HPDE6-E6E7 (cell line): ENCODE measurements at regions not wholly inside any gene's neighbourhood (a gene's known extent, or its start where the extent isn't known, plus 50 kb on each side); places are given as distances from the start of the nearest gene placed in this dataset.
A peak's percentile ranks its signal among the peaks of the same experiment; 100 is the strongest.

Source experiments
- DNase-seq: peaks from one replicate; pipeline ENCODE4 v3.0.0; 2011; ENCODE audit warnings: missing footprints; ENCODE audit errors: extremely low spot score

DNA sequence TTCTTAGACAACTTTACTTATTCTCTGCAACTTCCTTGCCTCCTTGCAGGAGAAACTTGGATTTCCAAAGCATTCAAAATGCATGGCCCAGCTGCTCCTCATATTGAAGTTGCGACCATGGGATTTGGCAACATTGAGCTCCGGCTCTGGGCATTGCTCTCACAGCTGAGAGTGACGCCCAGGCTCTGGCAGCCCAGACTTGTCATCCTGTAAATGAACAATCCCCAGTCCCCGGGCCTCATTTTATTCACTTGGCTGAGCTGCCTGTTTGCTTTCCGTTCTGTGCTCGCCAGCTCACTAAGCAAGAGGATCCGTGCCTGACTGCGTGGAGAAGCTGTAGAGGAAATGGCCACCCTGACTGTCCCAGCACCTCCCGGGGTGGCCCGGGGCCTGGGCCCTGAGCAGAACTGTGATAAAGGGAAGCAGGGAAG lies 119.5 kb upstream of the CD93 start:
- no peak for DNase-seq

GRCh38 chr20:23205211-23205610 lies 119.1 kb upstream of the CD93 start:
- no peak for DNase-seq

DNA sequence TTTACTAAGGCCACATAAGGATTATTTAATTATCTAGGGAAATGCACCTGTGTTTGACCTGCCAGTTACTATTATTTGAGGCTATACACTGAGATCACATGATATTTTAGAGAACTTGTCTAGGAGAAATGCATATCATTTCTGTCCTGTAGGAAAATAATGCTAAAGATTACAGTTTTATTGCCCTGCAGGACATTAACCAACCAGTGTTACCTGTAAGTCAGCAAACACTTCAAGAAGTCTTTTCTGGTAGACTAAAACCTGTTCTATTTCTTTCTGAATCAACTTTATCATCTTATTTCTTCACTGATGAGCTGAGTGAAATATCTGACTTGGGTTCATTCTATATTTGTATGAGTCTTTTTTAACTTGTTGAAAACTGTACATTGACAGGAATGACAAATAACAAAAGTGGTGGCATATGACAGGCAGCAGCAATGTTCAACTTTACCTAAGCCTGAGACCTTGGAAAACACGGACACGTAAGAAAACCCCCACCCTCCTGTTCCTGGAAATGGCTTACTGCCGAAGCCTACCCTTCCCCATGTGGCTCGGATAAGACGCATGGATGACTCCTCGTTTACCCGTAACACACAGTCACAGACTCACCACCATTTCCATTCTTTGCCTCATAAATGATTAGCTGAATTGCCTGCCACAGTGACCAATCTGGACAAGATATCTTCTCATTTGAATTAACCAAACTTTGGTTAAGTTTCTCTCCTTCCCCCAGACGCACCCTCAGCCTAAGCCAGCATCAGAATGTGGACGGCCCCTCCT lies 118.0 kb upstream of the CD93 start:
- no peak for DNase-seq

DNA sequence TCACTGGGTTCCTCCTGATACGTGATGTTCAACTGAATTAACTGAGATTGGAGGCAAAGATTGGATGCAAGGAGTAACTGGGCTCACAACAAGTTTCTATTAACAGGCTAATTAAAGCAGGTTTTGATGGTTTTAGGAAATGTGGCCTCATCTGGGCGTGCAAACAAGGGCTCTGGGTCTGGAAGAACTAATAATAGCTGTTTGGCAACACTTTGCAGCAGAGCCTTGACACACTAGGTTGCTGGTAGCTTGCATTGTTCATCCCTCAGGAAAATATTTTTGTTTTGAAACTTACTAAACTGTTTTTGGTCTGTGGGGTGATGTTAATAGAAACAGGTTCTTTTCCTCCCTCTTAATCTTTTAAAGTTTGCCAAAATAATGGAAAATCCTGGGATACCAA lies 117.2 kb upstream of the CD93 start:
- no peak for DNase-seq

- no peak for DNase-seq
Measured at GRCh38 chr20:23201658-23202057, 115.5 kb upstream of the CD93 start.

DNA sequence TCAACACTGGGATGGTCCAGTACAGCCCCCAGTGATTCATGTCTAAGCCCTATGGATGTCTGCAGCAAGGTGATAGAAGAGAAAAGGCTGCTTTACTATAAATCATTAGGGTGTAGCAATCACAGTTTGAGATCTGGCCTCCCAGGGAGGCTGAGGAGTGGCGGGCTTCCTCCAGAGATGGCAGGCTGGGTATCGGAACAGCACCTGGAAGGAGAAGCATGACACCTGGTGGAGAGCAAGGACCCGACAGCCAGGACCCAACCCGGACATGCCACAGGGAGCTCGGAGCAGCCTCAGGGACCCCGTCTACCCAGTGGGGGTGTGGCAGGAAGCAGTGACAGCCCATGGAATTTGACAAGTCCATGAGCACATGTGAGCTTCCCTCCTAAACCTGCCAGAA lies 114.8 kb upstream of the CD93 start:
- peak; percentile 94 for DNase-seq

- DNase-seq: no peak
Measured at GRCh38 chr20:23200413-23200812, 114.3 kb upstream of the CD93 start.

DNA sequence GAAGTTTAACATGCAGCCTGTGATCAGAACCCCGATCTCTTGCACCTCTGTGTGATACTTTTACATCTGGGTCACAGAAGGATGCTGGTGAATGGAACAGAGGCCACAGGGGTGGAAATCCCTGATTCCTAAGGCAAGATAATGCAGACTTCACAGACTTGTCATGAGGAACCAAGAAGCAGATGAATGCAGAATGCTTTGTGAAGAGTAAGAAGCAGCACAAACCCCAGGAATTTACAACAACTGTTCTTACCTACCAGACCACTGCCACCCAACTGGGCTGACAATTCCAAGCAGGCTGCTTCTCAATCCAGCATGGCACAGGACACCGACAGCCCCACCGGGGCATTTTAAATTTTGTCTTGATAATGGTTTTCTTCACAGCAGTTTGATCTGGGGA lies 113.2 kb upstream of the CD93 start:
- DNase-seq: no peak

GRCh38 chr20:23198815-23199214 lies 112.7 kb upstream of the CD93 start:
- no peak for DNase-seq

- no peak for DNase-seq
Measured at GRCh38 chr20:23197836-23198235, 111.7 kb upstream of the CD93 start.

DNA sequence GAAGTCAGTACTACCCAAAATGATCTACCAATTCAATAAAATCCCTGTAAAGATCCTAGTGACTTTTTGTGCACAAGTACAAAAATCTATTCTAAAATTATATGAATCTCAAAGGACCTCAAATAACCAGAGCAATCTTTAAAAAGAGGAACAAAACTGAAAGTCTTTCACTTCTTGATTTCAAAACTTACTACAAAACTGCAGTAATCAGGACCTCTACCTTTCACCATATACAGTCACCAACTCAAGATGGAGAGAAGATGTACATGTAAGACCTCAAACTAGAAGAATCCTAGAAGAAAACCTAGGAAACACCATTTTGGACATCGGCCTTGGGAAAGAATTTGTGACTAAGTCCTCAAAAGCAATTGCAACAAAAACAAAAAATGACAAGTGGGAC lies 109.5 kb upstream of the CD93 start:
- no peak for DNase-seq

GRCh38 chr20:23193801-23194384 lies 107.8 kb upstream of the CD93 start:
- no peak for DNase-seq

DNA sequence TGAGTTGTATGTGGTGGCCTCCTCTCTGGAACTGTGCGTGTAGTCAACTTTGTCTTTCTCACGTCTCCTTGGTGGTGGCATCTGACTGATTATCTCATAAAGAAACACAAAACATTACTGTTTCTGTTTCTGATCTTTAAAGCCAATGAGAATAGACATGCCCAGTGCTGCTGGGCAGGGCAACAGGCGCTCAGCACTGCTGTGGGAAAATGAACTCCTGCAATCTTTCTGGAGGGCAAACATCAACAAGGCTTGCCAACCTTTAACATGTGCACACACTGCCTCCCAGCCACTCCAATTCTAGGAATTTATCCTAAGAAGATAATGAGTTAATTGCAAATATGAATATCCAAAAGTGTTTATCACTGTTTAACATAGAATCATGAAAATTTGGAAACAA lies 106.3 kb upstream of the CD93 start:
- no peak for DNase-seq

GRCh38 chr20:23190557-23190956 lies 104.4 kb upstream of the CD93 start:
- DNase-seq: no peak

GRCh38 chr20:23189854-23190253 lies 103.7 kb upstream of the CD93 start:
- no peak for DNase-seq

- no peak for DNase-seq
Measured at GRCh38 chr20:23189341-23189740, 103.2 kb upstream of the CD93 start.

GRCh38 chr20:23188377-23189169 lies 102.4 kb upstream of the CD93 start:
- DNase-seq: no peak

GRCh38 chr20:23187751-23188150 lies 101.6 kb upstream of the CD93 start:
- no peak for DNase-seq

- no peak for DNase-seq
Measured at GRCh38 chr20:23186808-23187207, 100.7 kb upstream of the CD93 start.

DNA sequence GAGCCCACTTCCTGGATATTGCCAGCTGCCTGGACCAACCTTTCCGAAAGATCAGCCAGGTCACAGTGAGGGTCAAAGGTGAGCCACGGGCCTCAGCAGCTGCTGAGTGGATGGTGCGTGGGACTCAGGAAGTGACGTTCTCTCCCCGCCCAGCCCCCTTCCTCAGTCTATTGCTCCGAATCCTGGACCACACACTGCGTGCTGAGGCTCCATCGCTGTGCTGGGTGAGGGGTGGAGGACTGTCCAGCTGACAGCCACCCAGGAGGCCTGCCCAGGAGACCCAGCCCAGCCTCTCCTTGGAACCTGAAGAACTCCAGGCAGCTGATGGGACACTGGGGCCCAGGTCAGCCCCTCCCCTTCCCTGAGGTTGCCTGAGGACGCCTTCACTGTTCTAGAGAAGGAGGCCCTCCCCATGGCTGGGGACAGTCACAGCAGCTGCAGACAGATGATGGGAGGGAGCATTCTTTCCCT lies 94.4 kb upstream of the CD93 start:
- DNase-seq: no peak

DNA sequence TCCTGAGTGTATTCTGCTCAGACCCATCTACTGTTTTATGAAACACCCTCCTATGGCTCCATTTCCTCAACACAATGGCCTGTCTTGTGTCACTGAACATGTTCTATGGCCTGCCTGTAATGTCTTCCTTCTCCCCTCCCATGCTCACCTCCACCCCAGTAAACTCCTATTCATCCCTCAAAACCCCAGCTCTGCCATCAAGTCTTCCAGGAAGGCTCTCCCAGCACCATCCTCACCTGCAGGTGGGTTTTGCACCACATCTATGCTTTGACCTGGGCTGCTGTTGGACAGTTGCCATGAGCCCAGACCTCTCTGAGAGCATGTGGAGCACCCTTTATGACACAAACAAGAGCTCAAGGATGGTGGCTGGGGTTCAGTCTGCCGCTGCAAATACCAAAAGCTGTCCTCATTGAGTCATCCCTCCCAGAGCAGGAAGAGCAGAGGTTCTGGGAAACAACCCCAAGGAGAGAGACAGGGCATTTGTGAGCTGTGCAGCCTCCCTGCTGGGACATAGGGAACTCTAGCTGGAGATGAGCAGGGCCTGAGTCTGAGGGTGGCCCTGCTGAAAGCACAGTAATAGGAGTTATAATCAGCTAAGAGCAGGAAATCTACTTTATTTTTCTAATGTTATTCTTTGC lies 93.8 kb upstream of the CD93 start:
- no peak for DNase-seq

DNA sequence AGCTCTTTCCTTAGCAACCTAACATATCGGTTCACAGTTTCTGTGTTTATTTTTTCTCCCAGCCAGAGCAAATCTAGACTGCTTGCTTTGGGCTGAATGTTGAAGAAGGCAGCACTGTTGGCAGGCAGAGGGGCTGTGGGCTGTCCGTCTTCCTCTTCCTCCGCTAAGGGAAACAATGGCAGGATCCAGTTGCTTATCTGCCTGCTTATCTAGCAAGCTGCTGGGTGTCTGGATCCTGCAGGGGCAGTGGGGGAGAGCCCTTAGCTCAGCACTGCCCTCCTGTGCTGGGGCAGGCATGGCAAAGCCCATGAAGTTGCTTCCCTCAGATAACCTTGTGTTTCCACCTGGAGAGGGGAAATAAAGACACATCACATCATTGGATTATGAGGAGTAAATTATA lies 92.7 kb upstream of the CD93 start:
- DNase-seq: no peak
